Left lung (tissue), 4 donors: ENCODE measurements at regions not wholly inside any gene's neighbourhood (a gene's known extent, or its start where the extent isn't known, plus 50 kb on each side); places are given as distances from the start of the nearest gene placed in this dataset.

Source experiments
- ATAC-seq: fragments of 200-7000 bp; cut with Tn5 transposase; one replicate; pipeline ENCODE4 v1.9.1; 2020; ENCODE audit warnings: moderate library complexity
- DNase-seq, 4 donors: peaks; one replicate each; pipeline ENCODE4 v3.0.0-alpha.2; 2013 to 2020
- H3K27ac ChIP-seq, 2 donors: fragments of 200-600 bp; sonication (generic) in 1 of 2; one replicate each; pipeline versions ENCODE4 v1.5.0 to v1.8.0; 2020 to 2021
- H3K27me3 ChIP-seq, 2 donors: fragments of 200-600 bp; sonication (generic) in 1 of 2; one replicate each; pipeline versions ENCODE4 v1.5.0 to v1.8.0; 2020 to 2021
- H3K36me3 ChIP-seq, 2 donors: fragments of 200-600 bp; sonication (generic) in 1 of 2; one replicate each; pipeline versions ENCODE4 v1.5.0 to v1.8.0; 2020 to 2021
- H3K4me1 ChIP-seq, 2 donors: fragments of 200-600 bp; one replicate each; pipeline ENCODE4 v1.8.0; 2021
- H3K4me3 ChIP-seq, 2 donors: fragments of 200-600 bp; sonication (generic) in 1 of 2; one replicate each; pipeline versions ENCODE4 v1.5.0 to v1.8.0; 2020 to 2021; ENCODE audit warnings: mild to moderate bottlenecking in 1 of 2
- H3K9me3 ChIP-seq, 2 donors: fragments of 200-600 bp; sonication (generic) in 1 of 2; one replicate each; pipeline versions ENCODE4 v1.5.0 to v1.8.0; 2020 to 2021
- intact Hi-C, 2 donors: fragments of 100-400 bp; cut with DNase I; formaldehyde crosslinking; loops; one replicate each; pipeline versions ENCODE4 v1.11.2 to v1.14.2; 2022
- TF ChIP-seq, protein P1 (sequence below), 2 donors: fragments of 200-600 bp; sonication (generic) in 1 of 2; IDR thresholded peaks; one replicate each; pipeline versions ENCODE4 v1.5.0 to v1.8.0; 2021; ENCODE audit warnings: antibody characterized with exemption in 2 of 2
- donor health status: DM: no; HTN: yes; CAD: no.
- donor health status: DM: no; HTN: no; CAD: no.

DNA sequence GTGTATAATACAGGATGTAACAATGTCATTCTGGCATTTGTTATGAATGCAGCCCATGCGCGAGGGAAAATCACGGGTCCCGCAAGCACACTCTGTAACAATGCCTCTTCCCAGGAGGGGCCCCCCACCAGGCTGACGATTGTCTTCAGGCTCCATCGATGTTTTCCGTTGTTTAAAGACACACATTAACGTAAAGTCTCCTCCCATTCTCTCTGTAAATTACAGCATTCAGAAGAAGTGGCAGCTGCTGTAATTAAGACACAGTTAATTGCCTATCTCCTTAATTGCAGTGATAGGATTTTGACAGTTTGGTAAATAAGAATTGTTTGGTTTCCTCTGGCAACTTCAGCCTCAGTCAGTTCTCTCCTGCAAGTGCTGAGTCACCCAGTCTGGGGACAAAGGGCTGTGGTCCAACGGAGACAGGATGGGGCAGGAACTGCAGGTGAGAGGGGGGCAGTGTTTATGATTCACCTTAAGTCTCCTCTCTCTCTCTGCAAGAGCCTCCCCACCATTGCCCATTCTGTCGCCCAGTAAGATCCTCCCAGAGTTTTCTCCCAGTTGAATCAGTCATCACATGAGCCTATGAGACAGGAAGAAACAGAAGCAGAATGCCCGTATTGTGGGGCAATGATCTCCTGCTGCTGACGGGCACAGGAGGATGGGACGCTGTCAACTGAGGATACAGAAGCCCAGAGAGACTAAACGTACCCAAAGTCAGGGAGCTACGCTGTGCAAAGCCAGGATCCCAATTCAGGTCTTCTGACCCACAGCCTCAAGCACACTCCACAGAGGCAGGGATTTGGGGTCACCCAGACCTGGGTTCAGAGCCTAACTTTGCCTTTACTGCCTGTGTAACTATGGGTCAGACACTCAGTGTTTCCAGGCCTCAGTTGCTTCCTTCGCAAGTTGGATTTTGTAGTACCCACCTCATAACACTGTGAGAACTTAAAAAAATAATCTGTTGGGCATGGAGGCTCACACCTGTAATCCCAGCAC is 110.0 kb downstream of the ADSS2 start:
- TF ChIP-seq, protein P1, sequence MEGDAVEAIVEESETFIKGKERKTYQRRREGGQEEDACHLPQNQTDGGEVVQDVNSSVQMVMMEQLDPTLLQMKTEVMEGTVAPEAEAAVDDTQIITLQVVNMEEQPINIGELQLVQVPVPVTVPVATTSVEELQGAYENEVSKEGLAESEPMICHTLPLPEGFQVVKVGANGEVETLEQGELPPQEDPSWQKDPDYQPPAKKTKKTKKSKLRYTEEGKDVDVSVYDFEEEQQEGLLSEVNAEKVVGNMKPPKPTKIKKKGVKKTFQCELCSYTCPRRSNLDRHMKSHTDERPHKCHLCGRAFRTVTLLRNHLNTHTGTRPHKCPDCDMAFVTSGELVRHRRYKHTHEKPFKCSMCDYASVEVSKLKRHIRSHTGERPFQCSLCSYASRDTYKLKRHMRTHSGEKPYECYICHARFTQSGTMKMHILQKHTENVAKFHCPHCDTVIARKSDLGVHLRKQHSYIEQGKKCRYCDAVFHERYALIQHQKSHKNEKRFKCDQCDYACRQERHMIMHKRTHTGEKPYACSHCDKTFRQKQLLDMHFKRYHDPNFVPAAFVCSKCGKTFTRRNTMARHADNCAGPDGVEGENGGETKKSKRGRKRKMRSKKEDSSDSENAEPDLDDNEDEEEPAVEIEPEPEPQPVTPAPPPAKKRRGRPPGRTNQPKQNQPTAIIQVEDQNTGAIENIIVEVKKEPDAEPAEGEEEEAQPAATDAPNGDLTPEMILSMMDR (IDR thresholded peaks at IDR 0.05) = no peak
- intact Hi-C loops = no loop called here
- ATAC-seq = peak; percentile 67
- Histone ChIP-seq H3K9me3 (no peaks in the 10 kb centered on the region), H3K36me3 (no peaks in the 10 kb centered on the region), H3K27ac (no peak overlapping the region), H3K4me3 (no peak overlapping the region), H3K27me3 (no peaks in the 10 kb centered on the region), H3K4me1 (peaks cover 0 to 12% of the 10 kb centered on the region in 2 donors)
- peak in 1 of 4 donors; percentile 46 for DNase-seq

DNA sequence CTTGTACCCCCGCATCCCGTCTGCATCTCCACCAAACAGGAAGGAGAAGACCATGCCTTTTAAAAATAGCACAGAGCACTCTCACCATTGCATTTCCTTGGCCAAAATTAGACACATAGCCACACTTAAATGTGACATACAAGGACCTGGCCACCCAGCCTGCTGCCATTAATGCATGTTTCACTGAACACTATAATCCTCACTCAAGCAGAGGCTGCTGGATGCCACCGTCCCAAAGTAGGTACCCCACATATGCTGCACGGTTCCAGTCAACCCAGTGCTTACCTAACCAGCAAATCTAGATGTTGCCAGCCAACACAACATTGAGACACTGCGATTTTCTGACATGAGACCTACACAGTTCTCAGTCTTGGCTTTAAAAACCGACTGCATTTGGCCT is 107.7 kb downstream of the ADSS2 start:
- H3K27ac ChIP-seq = no peak overlapping the region
- no peaks in the 10 kb centered on the region for H3K9me3 ChIP-seq
- intact Hi-C loops = no loop called here
- DNase-seq = no peak
- ATAC-seq = no peak
- no peaks in the 10 kb centered on the region for H3K36me3 ChIP-seq
- H3K27me3 ChIP-seq = no peaks in the 10 kb centered on the region
- no peak overlapping the region for H3K4me3 ChIP-seq
- TF ChIP-seq, protein P1 (IDR thresholded peaks at IDR 0.05) = no peak
- peaks cover 0 to 16% of the 10 kb centered on the region in 2 donors for H3K4me1 ChIP-seq

DNA sequence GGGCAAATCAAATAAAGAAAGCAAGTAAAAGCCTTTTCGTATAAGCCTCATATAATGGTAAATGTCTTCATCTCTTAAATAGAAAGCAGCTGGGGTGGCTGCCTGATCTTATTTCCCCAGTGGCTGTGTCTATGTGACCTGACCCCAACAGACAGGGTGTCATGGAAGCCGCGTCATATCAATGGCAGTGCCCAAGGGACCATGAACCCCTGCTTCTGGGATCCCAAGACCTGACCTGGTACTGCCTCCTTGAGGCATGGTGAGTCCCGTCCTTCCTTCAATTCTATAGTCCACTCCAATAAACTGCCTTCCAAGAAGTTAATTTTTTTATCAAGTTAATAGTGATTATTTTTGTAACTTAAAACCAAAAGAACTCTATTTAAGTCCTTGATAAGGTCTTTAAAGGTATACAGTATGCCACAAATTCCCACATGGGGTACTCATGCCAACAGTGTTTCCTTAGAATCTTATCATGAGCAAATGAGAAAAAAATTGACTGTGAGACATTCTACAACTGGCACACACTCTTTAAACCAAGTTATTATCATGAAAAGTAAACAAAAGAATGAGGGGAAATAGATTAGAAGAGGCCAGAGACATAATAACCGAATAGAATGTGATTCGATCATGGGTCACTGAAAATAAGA is 104.6 kb downstream of the ADSS2 start:
- H3K27ac ChIP-seq = no peak overlapping the region
- H3K36me3 ChIP-seq = no peaks in the 10 kb centered on the region
- peaks cover 8 to 10% of the 10 kb centered on the region in 2 donors for H3K4me1 ChIP-seq
- no peaks in the 10 kb centered on the region for H3K9me3 ChIP-seq
- TF ChIP-seq, protein P1 (IDR thresholded peaks at IDR 0.05) = no peak
- H3K4me3 ChIP-seq = no peak overlapping the region
- ATAC-seq = no peak
- H3K27me3 ChIP-seq = no peaks in the 10 kb centered on the region
- intact Hi-C loops = no loop called here
- DNase-seq = no peak

DNA sequence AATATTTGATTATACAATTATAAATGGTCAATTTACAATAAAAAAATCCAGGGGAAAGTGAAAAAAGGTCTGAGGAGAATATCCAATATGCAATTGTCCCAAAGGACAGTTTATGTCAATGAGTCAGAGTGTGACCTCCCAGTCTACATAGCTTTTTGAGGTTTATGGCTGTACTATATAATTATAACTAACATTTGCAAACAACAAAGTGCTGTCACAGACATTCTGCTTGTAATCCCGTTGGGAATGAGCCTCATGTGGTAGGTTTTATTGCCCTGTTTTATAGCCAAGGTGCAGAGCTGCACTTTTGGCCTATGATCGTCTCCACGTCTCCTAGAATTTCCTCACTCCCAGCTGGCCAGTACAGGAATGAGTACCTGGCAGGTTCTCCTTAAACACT is 103.8 kb downstream of the ADSS2 start:
- Histone ChIP-seq H3K4me1 (peaks cover 8% of the 10 kb centered on the region in 2 donors), H3K36me3 (no peaks in the 10 kb centered on the region), H3K4me3 (no peak overlapping the region), H3K27me3 (no peaks in the 10 kb centered on the region), H3K9me3 (no peaks in the 10 kb centered on the region), H3K27ac (no peak overlapping the region)
- no peak for ATAC-seq
- DNase-seq = no peak
- intact Hi-C loops = no loop called here
- TF ChIP-seq, protein P1 (IDR thresholded peaks at IDR 0.05) = no peak

DNA sequence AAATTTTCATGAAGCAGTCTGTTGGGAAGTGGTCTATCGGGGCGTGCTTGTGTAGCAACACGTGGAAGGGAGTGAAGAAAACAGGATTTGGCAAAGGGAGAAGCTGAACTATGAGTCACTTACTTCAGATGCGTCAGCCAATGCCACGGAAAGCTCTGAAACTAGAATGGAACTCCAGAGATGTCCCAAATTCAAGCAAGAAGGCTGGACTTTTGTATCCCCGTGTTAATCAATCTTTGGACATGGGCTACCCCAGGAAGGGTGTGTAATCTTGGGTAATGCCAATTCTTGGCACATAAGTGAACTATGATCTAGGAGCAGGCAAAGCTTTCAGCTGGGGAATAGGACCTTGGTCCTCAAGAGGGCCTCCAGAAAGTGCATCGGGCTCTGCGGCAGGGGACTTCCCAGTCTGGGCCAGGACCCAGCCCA is 102.6 kb downstream of the ADSS2 start:
- no peak for DNase-seq
- Histone ChIP-seq H3K36me3 (no peaks in the 10 kb centered on the region), H3K4me1 (peaks cover 8 to 19% of the 10 kb centered on the region in 2 donors), H3K4me3 (no peak overlapping the region), H3K27me3 (no peaks in the 10 kb centered on the region), H3K27ac (peak overlapping the region in 1 of 2 donors; percentile 77), H3K9me3 (no peaks in the 10 kb centered on the region)
- peak; percentile 43 for ATAC-seq
- intact Hi-C loops = no loop called here
- TF ChIP-seq, protein P1 (IDR thresholded peaks at IDR 0.05) = no peak
